ENCODE measurements at regions not wholly inside any gene's neighbourhood (a gene's known extent, or its start where the extent isn't known, plus 50 kb on each side); places are given as distances from the start of the nearest gene placed in this dataset.

DNA sequence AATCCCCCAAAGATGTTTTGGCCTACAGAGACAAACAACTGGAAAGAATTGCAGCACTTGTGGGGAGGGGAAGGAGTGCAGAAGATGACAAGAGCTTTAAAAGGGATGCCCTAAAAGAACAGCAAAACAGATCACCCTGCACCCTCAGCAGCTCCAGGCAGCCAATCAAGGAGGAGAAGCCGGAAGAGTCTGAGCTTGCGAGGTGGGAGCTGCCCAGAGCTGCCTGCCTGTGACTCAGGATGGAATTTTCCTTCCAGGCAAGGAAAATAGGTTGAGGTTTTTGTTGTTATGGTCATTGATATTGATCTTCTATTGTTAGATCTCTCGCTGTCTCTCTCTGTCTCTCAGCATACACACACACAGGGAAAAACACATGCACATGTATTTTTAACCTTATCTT is 70.3 kb upstream of the MAP1B start:
- TF ChIP-seq CTCF (IDR thresholded peaks at IDR 0.05) (no peak), POLR2A (IDR thresholded peaks at IDR 0.05) (no peak)
